Neural cell (in vitro differentiated cells): ENCODE measurements at regions not wholly inside any gene's neighbourhood (a gene's known extent, or its start where the extent isn't known, plus 50 kb on each side); places are given as distances from the start of the nearest gene placed in this dataset.
"Not testable (repeated sequence)": the region's sequence is repeated elsewhere in the genome, so short reads cannot be mapped to it uniquely, and the experiment has no call there.

Experiments used
- H2AFZ ChIP-seq: fragments of 200-600, 300-800 bp; sonication (generic), shearing (Covaris generic); 2 replicates; pipeline ENCODE4 v1.6.0; 2014; ENCODE audit warnings: low read depth, mild to moderate bottlenecking, antibody characterized with exemption, low read length, moderate library complexity
- H3F3A ChIP-seq: fragments of 200-600 bp; shearing (Covaris generic); 2 replicates; pipeline ENCODE4 v1.6.1; 2016; ENCODE audit warnings: mild to moderate bottlenecking, moderate library complexity, mixed read lengths, antibody characterized with exemption, low read length; ENCODE audit not compliant: insufficient read depth, poor library complexity, severe bottlenecking
- H3K27ac ChIP-seq: fragments of 200-600, 300-800 bp; sonication (generic), shearing (Covaris generic); 2 replicates; pipeline ENCODE4 v1.5.1; 2014; ENCODE audit warnings: mild to moderate bottlenecking, low read length, moderate library complexity
- H3K27me3 ChIP-seq: fragments of 300-800, 200-600 bp; sonication (generic), shearing (Covaris generic); 2 replicates; pipeline ENCODE4 v1.6.0; 2014; ENCODE audit warnings: mild to moderate bottlenecking, low read depth, low read length, moderate library complexity; ENCODE audit not compliant: insufficient read depth
- H3K36me3 ChIP-seq: fragments of 300-800, 200-600 bp; sonication (generic), shearing (Covaris generic); 2 replicates; pipeline ENCODE4 v1.5.1; 2014; ENCODE audit warnings: mild to moderate bottlenecking, antibody characterized with exemption, low read length, moderate library complexity; ENCODE audit not compliant: insufficient read depth
- H3K4me2 ChIP-seq: fragments of 300-800, 200-600 bp; sonication (generic), shearing (Covaris generic); 2 replicates; pipeline ENCODE4 v1.6.0; 2014; ENCODE audit warnings: mild to moderate bottlenecking, low read length
- H3K4me3 ChIP-seq: fragments of 300-800, 200-600 bp; sonication (generic), shearing (Covaris generic); 2 replicates; pipeline ENCODE4 v1.5.1; 2014; ENCODE audit warnings: mild to moderate bottlenecking, low read length, moderate library complexity
- H3K79me2 ChIP-seq: fragments of 200-600 bp; shearing (Covaris generic); replicated peaks from 2 replicates; pipeline ENCODE4 v1.6.0; 2014; ENCODE audit warnings: mild to moderate bottlenecking, low read length, moderate library complexity; ENCODE audit not compliant: insufficient read depth
- H3K9ac ChIP-seq: fragments of 300-800, 200-600 bp; sonication (generic), shearing (Covaris generic); 2 replicates; pipeline ENCODE4 v1.6.1; 2016; ENCODE audit warnings: mild to moderate bottlenecking, low read length, mixed read lengths
- H3K9me2 ChIP-seq: fragments of 200-600 bp; shearing (Covaris generic); 2 replicates; pipeline ENCODE4 v1.6.1; 2016; ENCODE audit warnings: mild to moderate bottlenecking, low read length, mixed read lengths; ENCODE audit not compliant: insufficient read depth
- H3K9me3 ChIP-seq: fragments of 200-600, 300-800 bp; sonication (generic), shearing (Covaris generic); 2 replicates; pipeline ENCODE4 v1.6.1; 2016; ENCODE audit warnings: mild to moderate bottlenecking, mixed run types, low read length, moderate library complexity, mixed read lengths
- H4K20me1 ChIP-seq: fragments of 200-600 bp; shearing (Covaris generic); 2 replicates; pipeline ENCODE4 v1.6.1; 2016; ENCODE audit warnings: mild to moderate bottlenecking, mixed run types; ENCODE audit not compliant: insufficient read depth
- CTCF ChIP-seq: fragments of 450-650 bp; IDR thresholded peaks from 2 replicates; pipeline ENCODE4 v1.5.1; 2014; ENCODE audit warnings: antibody characterized with exemption, mild to moderate bottlenecking, moderate library complexity; ENCODE audit not compliant: poor library complexity, severe bottlenecking
- EP300 ChIP-seq: fragments of 450-650 bp; conservative IDR thresholded peaks from 2 replicates; pipeline ENCODE4 v1.6.1; 2014; ENCODE audit warnings: antibody characterized with exemption, mild to moderate bottlenecking, moderate library complexity; ENCODE audit not compliant: poor library complexity, severe bottlenecking
- EZH2 ChIP-seq: fragments of 200-600, 300-800 bp; shearing (Covaris generic), sonication (generic); IDR thresholded peaks from 2 replicates; pipeline ENCODE4 v1.6.1; 2014; ENCODE audit warnings: antibody characterized with exemption, low read length, borderline replicate concordance, mild to moderate bottlenecking; ENCODE audit not compliant: insufficient read depth, poor library complexity, severe bottlenecking
- MXI1 ChIP-seq: fragments of 450-650 bp; conservative IDR thresholded peaks from 2 replicates; pipeline ENCODE4 v1.6.1; 2014; ENCODE audit warnings: antibody characterized with exemption, mild to moderate bottlenecking; ENCODE audit not compliant: poor library complexity, severe bottlenecking
- POLR2AphosphoS5 ChIP-seq: IDR thresholded peaks from 2 replicates; pipeline ENCODE4 v1.6.1; 2012
- RAD21 ChIP-seq: fragments of 450-650 bp; conservative IDR thresholded peaks from 2 replicates; pipeline ENCODE4 v1.6.1; 2014; ENCODE audit warnings: antibody characterized with exemption, mild to moderate bottlenecking, moderate library complexity
- REST ChIP-seq: IDR thresholded peaks from 2 replicates; pipeline ENCODE4 v1.6.1; 2012; ENCODE audit warnings: borderline replicate concordance
- SMC3 ChIP-seq: fragments of 450-650 bp; conservative IDR thresholded peaks from 2 replicates; pipeline ENCODE4 v1.6.1; 2014; ENCODE audit warnings: antibody characterized with exemption, mild to moderate bottlenecking, moderate library complexity; ENCODE audit not compliant: poor library complexity
- TAF1 ChIP-seq: IDR thresholded peaks from 2 replicates; pipeline ENCODE4 v1.6.1; 2012; ENCODE audit warnings: low read depth

GRCh38 chr10:27330074-27330473 lies 89.5 kb upstream of the ACBD5 start:
- no peak overlapping the region for H3K9ac ChIP-seq
- H3K79me2 ChIP-seq: no peaks in the 10 kb centered on the region
- H3K9me2 ChIP-seq: no peaks in the 10 kb centered on the region
- no peaks in the 10 kb centered on the region for H3K9me3 ChIP-seq
- H3K36me3 ChIP-seq: no peaks in the 10 kb centered on the region
- no peaks in the 10 kb centered on the region for H4K20me1 ChIP-seq
- H2AFZ ChIP-seq: no peak overlapping the region
- TF ChIP-seq EP300 (no peak), TAF1 (no peak), REST (no peak), CTCF (no peak)
- H3K27ac ChIP-seq: no peak overlapping the region
- no peak overlapping the region for H3K4me2 ChIP-seq
- no peaks in the 10 kb centered on the region for H3K27me3 ChIP-seq
- H3K4me3 ChIP-seq: no peak overlapping the region
- H3F3A ChIP-seq: no peaks in the 10 kb centered on the region

GRCh38 chr10:27328946-27329345 lies 88.3 kb upstream of the ACBD5 start:
- no peak overlapping the region for H3K9ac ChIP-seq
- H3K4me3 ChIP-seq: no peak overlapping the region
- no peaks in the 10 kb centered on the region for H3K27me3 ChIP-seq
- H3K9me2 ChIP-seq: no peaks in the 10 kb centered on the region
- H3F3A ChIP-seq: no peaks in the 10 kb centered on the region
- no peaks in the 10 kb centered on the region for H3K36me3 ChIP-seq
- no peak overlapping the region for H3K27ac ChIP-seq
- H4K20me1 ChIP-seq: no peaks in the 10 kb centered on the region
- TF ChIP-seq MXI1 (no peak), REST (no peak), SMC3 (no peak), EZH2 (no peak), TAF1 (no peak), POLR2AphosphoS5 (no peak), RAD21 (no peak), CTCF (no peak), EP300 (no peak)
- H3K4me2 ChIP-seq: no peak overlapping the region
- H3K79me2 ChIP-seq: no peaks in the 10 kb centered on the region
- no peak overlapping the region for H2AFZ ChIP-seq
- H3K9me3 ChIP-seq: no peaks in the 10 kb centered on the region

GRCh38 chr10:27326748-27327147 lies 86.2 kb upstream of the ACBD5 start:
- not testable (repeated sequence) for H3F3A ChIP-seq, H3K9ac ChIP-seq, H3K4me3 ChIP-seq, H3K36me3 ChIP-seq, H3K9me2 ChIP-seq, H2AFZ ChIP-seq, H3K4me2 ChIP-seq, H3K27me3 ChIP-seq, H3K79me2 ChIP-seq, H3K27ac ChIP-seq, H3K9me3 ChIP-seq, H4K20me1 ChIP-seq
